Suprapubic skin (tissue), 4 donors: ENCODE measurements at regions not wholly inside any gene's neighbourhood (a gene's known extent, or its start where the extent isn't known, plus 50 kb on each side); places are given as distances from the start of the nearest gene placed in this dataset.

Experiments used
- EP300 ChIP-seq: sonication (generic); formaldehyde crosslinking; IDR thresholded peaks from one replicate; pipeline ENCODE4 v1.6.1; 2017; ENCODE audit warnings: antibody characterized with exemption
- POLR2A ChIP-seq, 2 donors: fragments of 450-650 bp; IDR thresholded peaks; one replicate each; pipeline ENCODE4 v1.6.1; 2017; ENCODE audit warnings: antibody characterized with exemption in 2 of 2, mild to moderate bottlenecking in 2 of 2, moderate library complexity in 2 of 2
- POLR2AphosphoS5 ChIP-seq, 3 donors: sonication (generic); formaldehyde crosslinking; IDR thresholded peaks; one replicate each; pipeline ENCODE4 v1.6.1; 2017; ENCODE audit warnings: antibody characterized with exemption in 3 of 3
- TF ChIP-seq, protein P1 (sequence below), 2 donors: fragments of 200-600 bp in 1 of 2; fragments of 450-650 bp in 1 of 2; sonication (generic) in 1 of 2; IDR thresholded peaks; one replicate each; pipeline ENCODE4 v1.5.1; 2016 to 2019; ENCODE audit warnings: antibody characterized with exemption in 2 of 2, mild to moderate bottlenecking in 1 of 2, moderate library complexity in 1 of 2

DNA sequence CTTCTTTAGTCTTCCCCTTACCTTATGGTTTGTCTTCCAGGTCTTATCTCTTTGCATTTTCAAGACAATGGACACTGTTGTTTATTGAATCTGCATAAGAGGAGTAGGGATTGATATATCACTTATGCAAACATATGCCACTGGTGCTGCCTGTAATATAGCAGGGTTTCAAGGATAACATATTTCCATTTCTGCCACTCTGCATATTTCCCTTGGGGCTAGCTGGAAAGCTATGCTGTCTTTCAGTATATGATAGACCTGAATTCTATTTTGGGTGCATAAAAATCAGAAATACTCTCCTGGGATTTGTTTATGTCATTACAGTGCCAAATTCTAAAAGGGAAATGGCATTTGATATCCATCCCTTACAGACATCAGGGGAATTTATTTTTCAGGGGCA lies 400.2 kb downstream of the TLR4 start:
- TF ChIP-seq, protein P1, sequence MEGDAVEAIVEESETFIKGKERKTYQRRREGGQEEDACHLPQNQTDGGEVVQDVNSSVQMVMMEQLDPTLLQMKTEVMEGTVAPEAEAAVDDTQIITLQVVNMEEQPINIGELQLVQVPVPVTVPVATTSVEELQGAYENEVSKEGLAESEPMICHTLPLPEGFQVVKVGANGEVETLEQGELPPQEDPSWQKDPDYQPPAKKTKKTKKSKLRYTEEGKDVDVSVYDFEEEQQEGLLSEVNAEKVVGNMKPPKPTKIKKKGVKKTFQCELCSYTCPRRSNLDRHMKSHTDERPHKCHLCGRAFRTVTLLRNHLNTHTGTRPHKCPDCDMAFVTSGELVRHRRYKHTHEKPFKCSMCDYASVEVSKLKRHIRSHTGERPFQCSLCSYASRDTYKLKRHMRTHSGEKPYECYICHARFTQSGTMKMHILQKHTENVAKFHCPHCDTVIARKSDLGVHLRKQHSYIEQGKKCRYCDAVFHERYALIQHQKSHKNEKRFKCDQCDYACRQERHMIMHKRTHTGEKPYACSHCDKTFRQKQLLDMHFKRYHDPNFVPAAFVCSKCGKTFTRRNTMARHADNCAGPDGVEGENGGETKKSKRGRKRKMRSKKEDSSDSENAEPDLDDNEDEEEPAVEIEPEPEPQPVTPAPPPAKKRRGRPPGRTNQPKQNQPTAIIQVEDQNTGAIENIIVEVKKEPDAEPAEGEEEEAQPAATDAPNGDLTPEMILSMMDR (IDR thresholded peaks at IDR 0.05) = no peak
- TF ChIP-seq POLR2A (IDR thresholded peaks at IDR 0.05) (no peak), EP300 (no peak), POLR2AphosphoS5 (IDR thresholded peaks at IDR 0.05) (no peak)
